ENCODE measurements at regions not wholly inside any gene's neighbourhood (a gene's known extent, or its start where the extent isn't known, plus 50 kb on each side); places are given as distances from the start of the nearest gene placed in this dataset.

GRCh38 chr12:131345521-131346436, 365.1 kb upstream of the SFSWAP start:
- Mint-ChIP-seq H3K9me3 (no peaks in the 10 kb centered on the region), H3K27ac (no peak overlapping the region), H3K27me3 (ENCODE audit: low read depth) (no peaks in the 10 kb centered on the region), H3K4me3 (no peak overlapping the region), H3K4me1 (ENCODE audit: low read depth) (no peaks in the 10 kb centered on the region), H3K36me3 (ENCODE audit: low read depth) (no peaks in the 10 kb centered on the region)

DNA sequence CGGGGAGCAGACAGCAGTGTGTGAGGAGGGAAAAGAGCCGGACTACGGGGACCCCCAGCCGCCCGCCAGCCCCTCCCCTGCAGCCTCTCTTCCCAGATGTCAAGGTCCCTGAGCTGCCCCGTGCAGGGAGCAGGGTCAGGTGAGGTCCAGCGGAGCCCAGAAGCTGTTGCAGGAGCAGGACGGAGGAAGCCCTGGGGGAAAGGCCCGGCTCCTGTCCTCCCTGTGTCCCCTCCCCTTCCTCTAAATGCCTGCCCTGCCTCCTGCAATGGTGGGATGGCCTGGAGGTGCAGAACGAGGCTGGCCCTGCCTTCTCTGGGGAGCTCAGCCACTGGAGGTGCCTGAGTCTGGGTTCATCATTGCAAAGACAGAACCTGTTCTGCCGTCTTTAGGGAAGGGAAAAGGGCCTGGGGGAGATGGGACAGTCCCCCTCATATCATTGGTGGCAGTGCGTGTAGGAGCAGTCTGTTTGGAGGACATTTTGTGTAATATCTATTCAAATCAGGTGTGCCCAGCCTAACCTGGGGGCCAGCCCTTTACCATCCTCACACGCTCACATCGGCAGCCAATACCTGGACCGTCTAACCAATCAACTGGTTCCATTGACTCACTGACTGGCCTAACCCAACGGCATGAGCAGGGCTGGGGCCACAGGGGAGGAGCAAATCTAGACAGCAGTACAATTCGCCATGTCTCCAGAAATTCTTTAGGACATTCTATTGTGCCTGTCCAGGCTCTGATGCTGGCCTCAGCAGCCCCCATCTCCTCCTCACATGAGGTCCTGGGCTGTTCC, 364.1 kb upstream of the SFSWAP start:
- Mint-ChIP-seq H3K36me3 (ENCODE audit: low read depth) (no peaks in the 10 kb centered on the region), H3K4me3 (no peak overlapping the region), H3K4me1 (ENCODE audit: low read depth) (no peaks in the 10 kb centered on the region), H3K9me3 (no peaks in the 10 kb centered on the region), H3K27ac (no peak overlapping the region), H3K27me3 (ENCODE audit: low read depth) (no peaks in the 10 kb centered on the region)

DNA sequence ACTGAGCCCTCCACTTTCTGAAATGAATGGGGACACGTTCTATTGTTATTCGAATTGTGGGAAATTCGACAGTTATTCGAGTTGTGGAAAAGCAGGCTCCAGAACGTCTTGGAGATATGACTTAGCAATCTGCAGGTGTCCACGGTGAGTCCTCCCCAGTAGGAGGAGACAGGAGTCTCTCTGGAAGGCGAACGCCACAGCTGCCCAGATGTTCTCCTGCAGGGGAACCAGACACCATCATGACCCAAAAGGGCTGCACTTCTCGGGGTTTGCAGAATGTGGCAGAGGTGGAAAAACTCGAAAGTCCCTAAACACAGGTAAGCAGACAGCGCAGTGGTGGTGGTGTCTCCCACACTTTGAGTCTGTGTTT, 363.6 kb upstream of the SFSWAP start:
- no peaks in the 10 kb centered on the region for H3K9me3 Mint-ChIP-seq
- H3K27ac Mint-ChIP-seq, result no peak overlapping the region
- no peaks in the 10 kb centered on the region for H3K27me3 Mint-ChIP-seq (ENCODE audit: low read depth)
- no peaks in the 10 kb centered on the region for H3K36me3 Mint-ChIP-seq (ENCODE audit: low read depth)
- H3K4me1 Mint-ChIP-seq (ENCODE audit: low read depth), result no peaks in the 10 kb centered on the region
- no peak overlapping the region for H3K4me3 Mint-ChIP-seq

- H3K27me3 Mint-ChIP-seq (ENCODE audit: low read depth), result no peaks in the 10 kb centered on the region
- no peaks in the 10 kb centered on the region for H3K36me3 Mint-ChIP-seq (ENCODE audit: low read depth)
- H3K9me3 Mint-ChIP-seq, result no peaks in the 10 kb centered on the region
- H3K27ac Mint-ChIP-seq, result no peak overlapping the region
- no peaks in the 10 kb centered on the region for H3K4me1 Mint-ChIP-seq (ENCODE audit: low read depth)
- H3K4me3 Mint-ChIP-seq, result no peak overlapping the region
These were observed 363.2 kb upstream of the SFSWAP start for GRCh38 chr12:131347732-131348131.

DNA sequence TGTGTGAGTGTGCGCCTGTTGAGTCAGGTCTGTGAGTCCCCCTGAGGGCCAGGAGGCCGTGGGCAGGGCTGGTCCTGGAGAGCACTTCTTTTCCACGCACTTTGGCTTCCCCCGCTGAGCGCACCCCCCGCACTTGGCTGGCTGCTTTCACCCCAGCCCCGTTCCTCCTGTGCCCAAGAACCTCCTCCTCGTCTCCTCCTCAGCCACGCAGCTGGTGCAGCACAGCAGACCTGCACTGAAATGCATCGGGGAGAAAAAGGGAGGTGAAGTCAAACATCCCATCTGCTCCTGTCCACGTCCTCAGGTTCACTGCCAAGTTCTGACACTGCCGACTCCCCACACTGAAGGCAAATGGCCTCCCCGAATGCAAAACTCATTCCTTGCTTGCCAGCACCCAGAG, 362.7 kb upstream of the SFSWAP start:
- no peaks in the 10 kb centered on the region for H3K4me1 Mint-ChIP-seq (ENCODE audit: low read depth)
- no peaks in the 10 kb centered on the region for H3K9me3 Mint-ChIP-seq
- H3K4me3 Mint-ChIP-seq, result no peak overlapping the region
- H3K27me3 Mint-ChIP-seq (ENCODE audit: low read depth), result no peaks in the 10 kb centered on the region
- H3K27ac Mint-ChIP-seq, result no peak overlapping the region
- no peaks in the 10 kb centered on the region for H3K36me3 Mint-ChIP-seq (ENCODE audit: low read depth)

DNA sequence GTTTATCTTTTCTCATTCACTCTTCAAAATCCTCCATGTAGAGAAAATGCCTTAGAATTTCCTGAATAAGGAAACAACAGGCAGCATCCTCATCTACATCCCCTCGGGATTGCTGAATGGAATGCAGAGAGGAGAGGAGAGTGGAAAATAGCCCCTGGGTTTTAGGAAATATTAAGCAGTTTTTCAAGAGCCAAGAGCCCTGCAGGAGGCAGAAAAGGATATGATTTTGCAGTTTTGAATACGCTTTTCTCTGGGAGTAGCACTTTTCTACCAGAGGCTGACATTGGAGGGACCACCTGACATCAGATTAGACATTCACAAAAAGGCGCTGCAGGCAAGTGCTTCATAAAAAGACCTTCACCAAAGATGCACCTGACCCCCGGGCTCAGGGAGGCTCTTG, 362.2 kb upstream of the SFSWAP start:
- Mint-ChIP-seq H3K27me3 (ENCODE audit: low read depth) (no peaks in the 10 kb centered on the region), H3K4me1 (ENCODE audit: low read depth) (no peaks in the 10 kb centered on the region), H3K27ac (no peak overlapping the region), H3K36me3 (ENCODE audit: low read depth) (no peaks in the 10 kb centered on the region), H3K4me3 (no peak overlapping the region), H3K9me3 (no peaks in the 10 kb centered on the region)

DNA sequence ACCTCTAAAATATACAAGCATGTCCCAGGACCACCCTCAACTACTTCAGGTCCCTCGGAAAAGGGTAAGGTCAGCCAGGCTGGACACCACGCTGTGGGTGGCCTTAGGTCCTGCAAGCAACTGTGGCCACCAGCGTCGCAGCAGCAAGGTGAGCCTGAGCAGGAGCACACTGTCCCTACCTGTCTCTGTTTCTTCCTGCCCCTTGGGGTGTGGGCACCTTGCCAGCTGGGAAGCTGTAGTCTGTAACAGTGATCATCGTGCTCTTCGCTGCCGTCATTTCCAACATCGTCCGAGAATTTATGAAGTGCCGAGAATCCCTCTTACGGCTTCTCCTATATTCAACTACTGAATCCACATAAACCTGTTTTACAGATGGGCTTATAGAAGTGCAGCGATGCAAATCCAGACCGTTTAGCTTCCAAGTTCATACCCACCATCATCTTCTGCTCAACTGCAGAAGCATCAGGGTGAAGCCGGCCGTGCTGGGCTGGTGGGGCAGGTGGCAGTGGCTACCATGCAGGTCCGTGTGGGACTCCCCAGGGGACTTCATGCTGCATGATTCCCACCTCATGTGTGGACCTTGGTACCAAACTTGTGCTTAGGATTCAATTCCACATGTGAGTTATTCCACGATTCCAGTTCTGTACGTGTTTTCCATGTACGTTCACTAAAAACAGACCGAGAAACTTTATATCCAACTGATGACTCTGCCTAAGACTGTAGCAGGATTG, 361.3 kb upstream of the SFSWAP start:
- no peak overlapping the region for H3K4me3 Mint-ChIP-seq
- no peaks in the 10 kb centered on the region for H3K4me1 Mint-ChIP-seq (ENCODE audit: low read depth)
- no peaks in the 10 kb centered on the region for H3K27me3 Mint-ChIP-seq (ENCODE audit: low read depth)
- H3K36me3 Mint-ChIP-seq (ENCODE audit: low read depth), result no peaks in the 10 kb centered on the region
- H3K9me3 Mint-ChIP-seq, result no peaks in the 10 kb centered on the region
- no peak overlapping the region for H3K27ac Mint-ChIP-seq

DNA sequence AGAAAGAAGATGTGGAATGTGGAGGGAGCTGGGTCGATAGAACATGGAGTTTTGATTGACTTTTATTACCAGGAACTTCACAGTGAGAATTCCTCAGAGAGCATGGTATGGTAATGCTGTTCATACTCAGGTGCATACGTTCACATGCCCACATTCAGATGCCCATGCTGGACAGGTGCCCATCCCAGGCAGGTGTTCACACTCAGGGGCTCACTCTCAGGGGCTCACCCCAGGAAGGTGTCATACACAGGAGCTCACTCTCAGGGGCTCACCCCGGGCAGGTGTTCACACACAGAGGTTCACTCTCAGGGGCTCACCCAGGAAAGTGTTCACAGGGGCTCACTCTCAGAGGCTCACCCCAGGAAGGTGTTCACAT, 360.0 kb upstream of the SFSWAP start:
- Mint-ChIP-seq H3K4me3 (no peak overlapping the region), H3K36me3 (ENCODE audit: low read depth) (no peaks in the 10 kb centered on the region), H3K27me3 (ENCODE audit: low read depth) (no peaks in the 10 kb centered on the region), H3K4me1 (ENCODE audit: low read depth) (no peaks in the 10 kb centered on the region), H3K9me3 (no peaks in the 10 kb centered on the region), H3K27ac (no peak overlapping the region)

DNA sequence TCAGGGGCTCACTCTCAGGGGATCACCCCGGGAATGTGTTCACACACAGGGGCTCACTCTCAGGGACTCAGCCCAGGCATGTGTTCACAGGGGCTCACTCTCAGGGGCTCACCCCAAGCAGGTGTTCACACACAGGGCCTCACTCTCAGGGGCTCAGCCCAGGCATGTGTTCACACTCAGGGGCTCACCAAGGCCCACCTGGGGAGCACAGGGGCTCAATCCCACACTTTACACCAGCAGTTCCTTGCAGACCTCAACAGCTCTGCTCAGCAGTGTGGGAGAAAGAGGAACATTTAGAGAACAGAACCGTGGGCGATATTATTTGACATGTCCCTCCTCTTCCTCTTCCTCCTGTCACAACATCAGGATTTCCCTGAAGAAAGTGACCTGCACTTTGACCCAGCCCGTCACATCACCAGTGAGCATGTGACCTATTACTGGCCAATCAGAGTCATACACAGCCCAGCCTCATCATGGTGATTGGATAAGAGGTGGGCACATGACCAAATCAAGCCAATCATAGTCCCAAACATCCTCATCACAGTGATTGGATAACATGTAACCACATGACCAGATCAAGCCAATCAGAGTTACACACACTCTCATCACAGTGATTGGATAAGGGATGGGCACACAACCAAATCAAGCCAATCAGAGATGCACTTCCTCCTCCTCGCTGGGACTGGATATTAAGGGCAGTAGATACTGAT, 359.4 kb upstream of the SFSWAP start:
- Mint-ChIP-seq H3K27ac (no peak overlapping the region), H3K36me3 (ENCODE audit: low read depth) (no peaks in the 10 kb centered on the region), H3K9me3 (no peaks in the 10 kb centered on the region)

GRCh38 chr12:131352296-131352900, 358.5 kb upstream of the SFSWAP start:
- Mint-ChIP-seq H3K4me3 (no peak overlapping the region), H3K4me1 (ENCODE audit: low read depth) (no peaks in the 10 kb centered on the region), H3K9me3 (no peaks in the 10 kb centered on the region), H3K27me3 (ENCODE audit: low read depth) (no peaks in the 10 kb centered on the region), H3K36me3 (ENCODE audit: low read depth) (no peaks in the 10 kb centered on the region), H3K27ac (no peak overlapping the region)

More for the DNA sequence above, 359.4 kb upstream of the SFSWAP start:
- Mint-ChIP-seq H3K27me3 (ENCODE audit: low read depth) (no peaks in the 10 kb centered on the region), H3K4me1 (ENCODE audit: low read depth) (no peaks in the 10 kb centered on the region), H3K4me3 (no peak overlapping the region)

DNA sequence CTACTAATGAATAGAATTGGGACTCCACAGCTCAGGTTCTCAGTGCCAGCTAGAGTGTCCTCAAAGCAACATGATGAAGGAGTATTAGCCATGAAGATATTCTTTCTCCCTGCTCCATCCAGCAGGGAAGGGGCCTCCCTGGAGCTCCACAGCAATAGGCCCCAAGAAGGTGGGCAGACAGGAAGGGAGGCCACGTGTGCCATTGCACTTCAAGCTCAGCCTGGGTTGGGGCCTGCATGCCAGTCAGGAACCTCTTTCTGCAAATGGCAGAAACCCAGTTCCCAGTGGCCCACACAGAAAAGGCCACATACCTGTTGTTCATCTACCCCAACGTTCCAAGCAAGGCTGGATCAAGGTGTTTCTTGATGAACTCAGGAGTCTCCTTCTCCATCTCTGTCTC, 357.5 kb upstream of the SFSWAP start:
- H3K4me3 Mint-ChIP-seq, result no peak overlapping the region
- H3K27me3 Mint-ChIP-seq (ENCODE audit: low read depth), result peaks cover 2% of the 10 kb centered on the region
- H3K27ac Mint-ChIP-seq, result no peak overlapping the region
- H3K36me3 Mint-ChIP-seq (ENCODE audit: low read depth), result no peaks in the 10 kb centered on the region
- H3K9me3 Mint-ChIP-seq, result no peaks in the 10 kb centered on the region
- H3K4me1 Mint-ChIP-seq (ENCODE audit: low read depth), result no peaks in the 10 kb centered on the region

GRCh38 chr12:131353826-131354225, 357.1 kb upstream of the SFSWAP start:
- Mint-ChIP-seq H3K9me3 (no peaks in the 10 kb centered on the region), H3K27ac (no peak overlapping the region), H3K36me3 (ENCODE audit: low read depth) (no peaks in the 10 kb centered on the region), H3K4me1 (ENCODE audit: low read depth) (no peaks in the 10 kb centered on the region), H3K27me3 (ENCODE audit: low read depth) (peaks cover 5% of the 10 kb centered on the region), H3K4me3 (no peak overlapping the region)

GRCh38 chr12:131355361-131356245, 355.3 kb upstream of the SFSWAP start:
- no peaks in the 10 kb centered on the region for H3K4me1 Mint-ChIP-seq (ENCODE audit: low read depth)
- H3K4me3 Mint-ChIP-seq, result no peak overlapping the region
- H3K9me3 Mint-ChIP-seq, result no peaks in the 10 kb centered on the region
- no peak overlapping the region for H3K27ac Mint-ChIP-seq
- H3K27me3 Mint-ChIP-seq (ENCODE audit: low read depth), result peaks cover 5% of the 10 kb centered on the region
- H3K36me3 Mint-ChIP-seq (ENCODE audit: low read depth), result no peaks in the 10 kb centered on the region

Data from T-helper 1 cell treated with Interleukin-12 subunit alpha and Interleukin-12 subunit beta and Interleukin-4 antibody, amounts not matched to agents 30 μg/mL and 1 μg/mL, for 36 hours (primary cell).